ENCODE measurements at regions not wholly inside any gene's neighbourhood (a gene's known extent, or its start where the extent isn't known, plus 50 kb on each side); places are given as distances from the start of the nearest gene placed in this dataset.

DNA sequence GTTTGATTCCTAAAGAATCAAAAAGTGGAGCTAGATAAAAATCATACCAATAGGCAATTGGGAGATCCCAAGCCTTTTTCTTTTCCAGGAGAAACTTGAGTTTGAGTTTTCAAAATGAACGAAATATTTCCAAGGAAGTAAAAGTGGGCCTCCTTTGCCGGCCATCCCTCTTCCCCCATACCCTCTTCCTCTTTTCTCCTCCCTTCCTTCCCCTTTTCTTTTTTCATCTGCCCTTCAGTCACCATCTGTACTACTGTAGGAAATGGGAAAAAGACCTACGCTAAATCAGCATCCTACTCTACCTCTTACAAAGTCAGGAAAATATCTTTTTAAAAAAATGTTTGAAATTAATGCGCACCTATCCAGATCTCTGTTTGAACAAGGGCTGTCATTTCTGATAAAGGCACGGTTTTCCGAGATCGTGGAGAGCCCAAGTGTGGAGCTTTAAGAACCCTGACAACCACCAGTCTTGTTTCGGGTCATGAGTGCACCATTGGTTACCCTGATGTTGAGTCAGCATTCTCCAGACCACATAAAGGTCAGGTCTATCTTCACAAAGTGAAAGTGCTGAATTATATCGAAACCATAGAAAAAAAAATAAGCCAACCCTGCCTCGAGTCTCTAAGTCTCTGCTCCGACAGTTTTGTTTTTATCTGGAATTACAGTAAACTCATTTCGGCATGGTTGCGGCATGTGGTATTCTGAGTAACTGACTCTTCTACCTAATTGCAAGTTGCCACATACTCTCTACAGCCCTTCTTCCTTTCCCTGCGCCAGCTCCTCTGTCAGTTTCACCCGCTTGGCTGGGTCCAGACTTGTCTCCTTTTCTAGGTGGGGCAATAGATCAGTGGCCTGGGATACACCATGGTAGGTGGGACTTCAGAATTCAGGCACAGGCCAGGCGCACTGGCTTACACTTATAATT lies 140.2 kb upstream of the KLF3 start:
- no peak for TF ChIP-seq RELA (CRISPR knock-in tag; IDR thresholded peaks at IDR 0.05; ENCODE audit: borderline replicate concordance)
- TF ChIP-seq CTCF (IDR thresholded peaks at IDR 0.05): no peak
- TF ChIP-seq, protein P1, sequence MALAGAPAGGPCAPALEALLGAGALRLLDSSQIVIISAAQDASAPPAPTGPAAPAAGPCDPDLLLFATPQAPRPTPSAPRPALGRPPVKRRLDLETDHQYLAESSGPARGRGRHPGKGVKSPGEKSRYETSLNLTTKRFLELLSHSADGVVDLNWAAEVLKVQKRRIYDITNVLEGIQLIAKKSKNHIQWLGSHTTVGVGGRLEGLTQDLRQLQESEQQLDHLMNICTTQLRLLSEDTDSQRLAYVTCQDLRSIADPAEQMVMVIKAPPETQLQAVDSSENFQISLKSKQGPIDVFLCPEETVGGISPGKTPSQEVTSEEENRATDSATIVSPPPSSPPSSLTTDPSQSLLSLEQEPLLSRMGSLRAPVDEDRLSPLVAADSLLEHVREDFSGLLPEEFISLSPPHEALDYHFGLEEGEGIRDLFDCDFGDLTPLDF (CRISPR knock-in tag; IDR thresholded peaks at IDR 0.05): no peak
- TF ChIP-seq ZNF512 (CRISPR knock-in tag; IDR thresholded peaks at IDR 0.05; ENCODE audit: borderline replicate concordance): no peak
- TF ChIP-seq, protein P2, sequence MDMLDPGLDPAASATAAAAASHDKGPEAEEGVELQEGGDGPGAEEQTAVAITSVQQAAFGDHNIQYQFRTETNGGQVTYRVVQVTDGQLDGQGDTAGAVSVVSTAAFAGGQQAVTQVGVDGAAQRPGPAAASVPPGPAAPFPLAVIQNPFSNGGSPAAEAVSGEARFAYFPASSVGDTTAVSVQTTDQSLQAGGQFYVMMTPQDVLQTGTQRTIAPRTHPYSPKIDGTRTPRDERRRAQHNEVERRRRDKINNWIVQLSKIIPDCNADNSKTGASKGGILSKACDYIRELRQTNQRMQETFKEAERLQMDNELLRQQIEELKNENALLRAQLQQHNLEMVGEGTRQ (CRISPR knock-in tag; IDR thresholded peaks at IDR 0.05): no peak
- TF ChIP-seq, protein P3, sequence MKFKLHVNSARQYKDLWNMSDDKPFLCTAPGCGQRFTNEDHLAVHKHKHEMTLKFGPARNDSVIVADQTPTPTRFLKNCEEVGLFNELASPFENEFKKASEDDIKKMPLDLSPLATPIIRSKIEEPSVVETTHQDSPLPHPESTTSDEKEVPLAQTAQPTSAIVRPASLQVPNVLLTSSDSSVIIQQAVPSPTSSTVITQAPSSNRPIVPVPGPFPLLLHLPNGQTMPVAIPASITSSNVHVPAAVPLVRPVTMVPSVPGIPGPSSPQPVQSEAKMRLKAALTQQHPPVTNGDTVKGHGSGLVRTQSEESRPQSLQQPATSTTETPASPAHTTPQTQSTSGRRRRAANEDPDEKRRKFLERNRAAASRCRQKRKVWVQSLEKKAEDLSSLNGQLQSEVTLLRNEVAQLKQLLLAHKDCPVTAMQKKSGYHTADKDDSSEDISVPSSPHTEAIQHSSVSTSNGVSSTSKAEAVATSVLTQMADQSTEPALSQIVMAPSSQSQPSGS (CRISPR knock-in tag; IDR thresholded peaks at IDR 0.05; ENCODE audit: borderline replicate concordance, low read depth): no peak
- no peak for TF ChIP-seq SP1 (CRISPR knock-in tag; conservative IDR thresholded peaks at IDR 0.05)
- TF ChIP-seq CREB1 (CRISPR knock-in tag; IDR thresholded peaks at IDR 0.05): no peak
